KMS-11 (cell line): ENCODE measurements at regions not wholly inside any gene's neighbourhood (a gene's known extent, or its start where the extent isn't known, plus 50 kb on each side); places are given as distances from the start of the nearest gene placed in this dataset.

ENCODE experiments used
- H2AFZ ChIP-seq: fragments of 200-600 bp; sonication (generic); 2 replicates; pipeline ENCODE4 v1.6.1; 2016; ENCODE audit warnings: antibody characterized with exemption, mixed run types, low read depth
- H3K27ac ChIP-seq: fragments of 200-600 bp; sonication (generic); 2 replicates; pipeline ENCODE4 v1.6.1; 2016; ENCODE audit warnings: mild to moderate bottlenecking, mixed run types
- H3K27me3 ChIP-seq: fragments of 200-600 bp; sonication (generic); 2 replicates; pipeline ENCODE4 v1.6.1; 2017; ENCODE audit warnings: mild to moderate bottlenecking, low read depth, mixed run types, moderate library complexity; ENCODE audit not compliant: insufficient read depth
- H3K36me3 ChIP-seq: fragments of 200-600 bp; sonication (generic); 2 replicates; pipeline ENCODE4 v1.6.1; 2017; ENCODE audit warnings: mild to moderate bottlenecking, mixed run types; ENCODE audit not compliant: insufficient read depth
- H3K4me1 ChIP-seq: fragments of 200-600 bp; sonication (generic); 2 replicates; pipeline ENCODE4 v1.6.1; 2016; ENCODE audit warnings: mild to moderate bottlenecking, low read depth, mixed run types; ENCODE audit not compliant: poor library complexity, severe bottlenecking
- H3K4me2 ChIP-seq: fragments of 200-600 bp; sonication (generic); 2 replicates; pipeline ENCODE4 v1.7.0; 2016; ENCODE audit warnings: mild to moderate bottlenecking, mixed run types
- H3K4me3 ChIP-seq: fragments of 200-600 bp; sonication (generic); IDR thresholded peaks from 2 replicates; pipeline ENCODE4 v1.6.1; 2017; ENCODE audit warnings: low read depth, low read length, mixed read lengths; ENCODE audit not compliant: insufficient read depth
- H3K79me2 ChIP-seq: fragments of 200-600 bp; sonication (generic); 2 replicates; pipeline ENCODE4 v1.6.1; 2016; ENCODE audit warnings: low read depth, mixed run types; ENCODE audit not compliant: insufficient read depth
- H3K9ac ChIP-seq: fragments of 200-600 bp; sonication (generic); 2 replicates; pipeline ENCODE4 v1.6.1; 2016; ENCODE audit warnings: mild to moderate bottlenecking, mixed run types
- H4K20me1 ChIP-seq: fragments of 200-600 bp; sonication (generic); 2 replicates; pipeline ENCODE4 v1.6.1; 2016; ENCODE audit warnings: mild to moderate bottlenecking, mixed run types; ENCODE audit not compliant: insufficient read depth
- TF ChIP-seq, protein P1 (sequence below): fragments of 200-600 bp; sonication (generic); conservative IDR thresholded peaks from 2 replicates; pipeline ENCODE4 v1.6.1; 2017; ENCODE audit warnings: low read depth, mild to moderate bottlenecking, antibody characterized with exemption, low read length, moderate library complexity, mixed read lengths

DNA sequence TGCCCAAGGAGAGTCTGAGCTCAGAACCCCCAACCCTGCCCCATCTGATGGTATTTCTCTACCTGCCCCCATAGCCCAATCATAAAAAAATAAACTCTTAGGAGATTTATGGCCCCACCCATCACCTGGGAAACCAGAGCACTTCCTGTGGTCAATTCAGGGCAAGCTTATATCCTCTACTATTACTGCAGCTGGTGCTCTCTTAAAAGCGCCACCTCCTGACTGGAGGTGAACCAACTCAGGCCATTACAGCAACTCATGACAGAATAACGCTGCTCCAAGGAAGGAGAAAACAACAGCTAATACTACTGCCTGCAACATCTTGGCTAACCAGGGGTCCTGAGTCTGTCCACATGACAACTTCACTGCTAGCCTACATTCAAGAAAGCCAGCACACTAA lies 195.7 kb downstream of the MTCL1 start:
- Histone ChIP-seq H3K27me3 (no peaks in the 10 kb centered on the region), H3K36me3 (no peaks in the 10 kb centered on the region), H3K4me1 (no peaks in the 10 kb centered on the region), H3K4me3 (no peak overlapping the region), H3K4me2 (no peak overlapping the region), H3K27ac (no peak overlapping the region), H3K9ac (no peak overlapping the region), H3K79me2 (no peaks in the 10 kb centered on the region), H4K20me1 (no peaks in the 10 kb centered on the region), H2AFZ (no peak overlapping the region)
- TF ChIP-seq, protein P1, sequence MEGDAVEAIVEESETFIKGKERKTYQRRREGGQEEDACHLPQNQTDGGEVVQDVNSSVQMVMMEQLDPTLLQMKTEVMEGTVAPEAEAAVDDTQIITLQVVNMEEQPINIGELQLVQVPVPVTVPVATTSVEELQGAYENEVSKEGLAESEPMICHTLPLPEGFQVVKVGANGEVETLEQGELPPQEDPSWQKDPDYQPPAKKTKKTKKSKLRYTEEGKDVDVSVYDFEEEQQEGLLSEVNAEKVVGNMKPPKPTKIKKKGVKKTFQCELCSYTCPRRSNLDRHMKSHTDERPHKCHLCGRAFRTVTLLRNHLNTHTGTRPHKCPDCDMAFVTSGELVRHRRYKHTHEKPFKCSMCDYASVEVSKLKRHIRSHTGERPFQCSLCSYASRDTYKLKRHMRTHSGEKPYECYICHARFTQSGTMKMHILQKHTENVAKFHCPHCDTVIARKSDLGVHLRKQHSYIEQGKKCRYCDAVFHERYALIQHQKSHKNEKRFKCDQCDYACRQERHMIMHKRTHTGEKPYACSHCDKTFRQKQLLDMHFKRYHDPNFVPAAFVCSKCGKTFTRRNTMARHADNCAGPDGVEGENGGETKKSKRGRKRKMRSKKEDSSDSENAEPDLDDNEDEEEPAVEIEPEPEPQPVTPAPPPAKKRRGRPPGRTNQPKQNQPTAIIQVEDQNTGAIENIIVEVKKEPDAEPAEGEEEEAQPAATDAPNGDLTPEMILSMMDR = no peak

DNA sequence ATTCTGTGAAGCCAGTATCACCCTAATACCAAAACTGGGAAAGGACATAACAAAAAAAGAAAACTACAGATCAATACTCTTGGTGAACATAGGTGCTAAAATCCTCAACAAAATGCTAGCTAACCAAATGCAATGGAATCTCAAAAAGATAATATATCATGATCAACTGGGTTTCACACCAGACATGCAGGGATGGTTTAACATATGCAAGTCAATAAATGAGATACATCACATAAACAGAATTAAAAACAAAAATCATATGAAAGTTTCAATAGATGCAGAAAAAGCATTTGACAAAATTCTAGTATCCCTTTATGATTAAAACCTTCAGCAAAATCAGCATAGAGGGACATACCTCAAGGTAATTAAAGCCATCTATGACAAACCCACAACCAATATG lies 198.2 kb upstream of the NDUFV2 start:
- no peaks in the 10 kb centered on the region for H4K20me1 ChIP-seq
- H3K4me2 ChIP-seq = no peak overlapping the region
- TF ChIP-seq, protein P1 = no peak
- no peaks in the 10 kb centered on the region for H3K4me1 ChIP-seq
- no peak overlapping the region for H3K27ac ChIP-seq
- H3K4me3 ChIP-seq = no peak overlapping the region
- no peak overlapping the region for H3K9ac ChIP-seq
- H3K36me3 ChIP-seq = no peaks in the 10 kb centered on the region
- H3K79me2 ChIP-seq = no peaks in the 10 kb centered on the region
- H2AFZ ChIP-seq = no peak overlapping the region
- no peaks in the 10 kb centered on the region for H3K27me3 ChIP-seq

DNA sequence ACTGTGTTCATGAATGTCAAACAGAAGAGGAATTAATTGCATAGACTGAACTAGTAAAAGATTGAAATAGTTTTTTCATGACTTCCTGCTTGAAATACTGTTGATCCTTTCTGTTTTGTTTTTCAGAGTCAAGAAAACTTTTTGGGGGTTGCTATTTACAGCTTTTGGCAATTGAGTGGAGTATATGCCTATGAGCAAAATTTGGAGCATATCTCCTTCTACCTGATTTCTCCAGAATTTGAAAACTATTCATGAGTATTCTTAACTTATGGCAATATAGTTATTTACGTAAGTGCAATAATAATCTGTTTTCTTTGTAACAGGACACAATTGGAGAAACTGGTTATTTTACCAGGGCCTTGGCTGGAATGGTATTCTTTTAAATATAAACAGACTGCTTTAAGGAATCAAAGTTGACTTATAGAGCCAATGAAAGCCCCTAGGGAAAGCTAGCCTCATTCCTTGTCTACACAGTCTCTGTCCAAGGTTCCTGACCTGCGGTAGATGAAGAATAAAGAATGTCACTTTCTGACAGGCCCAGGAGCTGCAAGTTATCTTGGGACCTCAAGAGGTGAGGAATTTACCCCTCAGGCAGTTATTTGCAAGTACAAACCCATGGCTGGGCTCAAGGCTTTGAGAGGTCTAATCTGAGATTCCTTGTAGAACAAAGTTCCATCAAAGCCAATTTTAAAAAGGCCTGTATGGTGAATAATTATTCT lies 193.5 kb upstream of the NDUFV2 start:
- Histone ChIP-seq H3K4me1 (peaks cover 4% of the 10 kb centered on the region), H2AFZ (no peak overlapping the region), H3K27ac (no peak overlapping the region), H4K20me1 (no peaks in the 10 kb centered on the region), H3K79me2 (no peaks in the 10 kb centered on the region), H3K27me3 (no peaks in the 10 kb centered on the region), H3K4me3 (no peak overlapping the region), H3K4me2 (no peak overlapping the region), H3K36me3 (no peaks in the 10 kb centered on the region), H3K9ac (no peak overlapping the region)
- TF ChIP-seq, protein P1 = no peak

DNA sequence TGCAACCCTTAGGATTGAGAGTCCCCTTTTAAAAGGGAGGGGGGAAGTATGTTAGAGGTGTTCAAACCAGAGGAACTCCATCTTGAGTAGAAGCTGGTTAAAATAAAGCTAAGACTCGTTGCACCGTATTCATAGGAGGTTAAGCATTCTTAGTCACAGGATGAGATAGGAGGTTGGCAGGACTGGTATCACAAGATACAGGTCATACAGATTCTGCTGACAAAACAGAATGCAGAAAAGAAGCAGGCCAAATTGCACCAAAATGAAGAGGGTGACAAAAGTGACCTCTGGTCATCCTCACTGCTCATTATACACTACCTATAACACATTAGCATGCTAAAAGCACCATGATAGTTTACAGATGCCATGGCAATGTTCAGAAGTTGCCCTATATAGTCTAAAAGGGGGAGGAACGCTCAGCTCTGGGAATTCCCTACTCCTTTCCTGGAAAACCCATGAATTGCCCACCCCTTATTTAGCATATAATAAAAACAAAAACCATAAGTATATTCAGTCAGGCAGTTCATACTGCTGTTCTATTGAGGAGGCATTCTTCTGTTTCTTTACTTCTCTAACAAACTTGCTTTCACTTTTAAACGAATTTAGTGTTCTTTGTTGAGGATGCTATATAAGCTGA lies 192.2 kb upstream of the NDUFV2 start:
- Histone ChIP-seq H3K4me1 (peaks cover 4% of the 10 kb centered on the region), H3K4me2 (no peak overlapping the region), H3K79me2 (no peaks in the 10 kb centered on the region), H3K9ac (no peak overlapping the region), H3K27ac (no peak overlapping the region), H2AFZ (no peak overlapping the region), H4K20me1 (no peaks in the 10 kb centered on the region), H3K4me3 (no peak overlapping the region), H3K36me3 (no peaks in the 10 kb centered on the region), H3K27me3 (no peaks in the 10 kb centered on the region)
- TF ChIP-seq, protein P1 = no peak
